MM.1S (cell line): ENCODE measurements at regions not wholly inside any gene's neighbourhood (a gene's known extent, or its start where the extent isn't known, plus 50 kb on each side); places are given as distances from the start of the nearest gene placed in this dataset.

Experiments used
- EZH2 ChIP-seq: fragments of 300-600 bp; sonication (generic); optimal IDR thresholded peaks from 2 replicates; pipeline ENCODE3; 2017; ENCODE audit warnings: low read depth, mild to moderate bottlenecking, antibody characterized with exemption, low read length, mixed read lengths
- TF ChIP-seq, protein P1 (sequence below): fragments of 300-600 bp; sonication (generic); IDR thresholded peaks from 2 replicates; pipeline ENCODE4 v1.5.1; 2016; ENCODE audit warnings: antibody characterized with exemption, low read length, mixed read lengths

GRCh38 chr2:18238209-18238608, 322.2 kb downstream of the RDH14 start:
- TF ChIP-seq EZH2: no peak
- TF ChIP-seq, protein P1, sequence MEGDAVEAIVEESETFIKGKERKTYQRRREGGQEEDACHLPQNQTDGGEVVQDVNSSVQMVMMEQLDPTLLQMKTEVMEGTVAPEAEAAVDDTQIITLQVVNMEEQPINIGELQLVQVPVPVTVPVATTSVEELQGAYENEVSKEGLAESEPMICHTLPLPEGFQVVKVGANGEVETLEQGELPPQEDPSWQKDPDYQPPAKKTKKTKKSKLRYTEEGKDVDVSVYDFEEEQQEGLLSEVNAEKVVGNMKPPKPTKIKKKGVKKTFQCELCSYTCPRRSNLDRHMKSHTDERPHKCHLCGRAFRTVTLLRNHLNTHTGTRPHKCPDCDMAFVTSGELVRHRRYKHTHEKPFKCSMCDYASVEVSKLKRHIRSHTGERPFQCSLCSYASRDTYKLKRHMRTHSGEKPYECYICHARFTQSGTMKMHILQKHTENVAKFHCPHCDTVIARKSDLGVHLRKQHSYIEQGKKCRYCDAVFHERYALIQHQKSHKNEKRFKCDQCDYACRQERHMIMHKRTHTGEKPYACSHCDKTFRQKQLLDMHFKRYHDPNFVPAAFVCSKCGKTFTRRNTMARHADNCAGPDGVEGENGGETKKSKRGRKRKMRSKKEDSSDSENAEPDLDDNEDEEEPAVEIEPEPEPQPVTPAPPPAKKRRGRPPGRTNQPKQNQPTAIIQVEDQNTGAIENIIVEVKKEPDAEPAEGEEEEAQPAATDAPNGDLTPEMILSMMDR: no peak
